ENCODE measurements at regions not wholly inside any gene's neighbourhood (a gene's known extent, or its start where the extent isn't known, plus 50 kb on each side); places are given as distances from the start of the nearest gene placed in this dataset.

GRCh38 chr3:178244733-178245709 is 291.2 kb upstream of the KCNMB2 start:
- ChIA-PET POLR2A (ENCODE audit: unreplicated experiment) (no interaction called here), CTCF (interaction anchor here (0.6 kb wide), 1 partner anchor 38 kb away, joined by 3 read pairs; no protein-coding TSS in a partner anchor)
- TF ChIP-seq EZH2phosphoT487 (IDR thresholded peaks at IDR 0.05; ENCODE audit: borderline replicate concordance, low read length) = no peak
- no peak for TF ChIP-seq EZH2 (IDR thresholded peaks at IDR 0.05; ENCODE audit: low read length, unreplicated experiment)
- no peak for TF ChIP-seq CTCF (conservative IDR thresholded peaks at IDR 0.05; ENCODE audit: low read depth, low read length)
- H3K9ac ChIP-seq (ENCODE audit: low read length) = no peak overlapping the region
- DNase-seq (no peak), ATAC-seq (no peak)
- H3K27me3 ChIP-seq (ENCODE audit: low read length) = no peaks in the 10 kb centered on the region
- H3K9me2 ChIP-seq (replicated peaks; ENCODE audit: low read length) = no peaks in the 10 kb centered on the region
- intact Hi-C loops (cut with micrococcal nuclease) = no loop called here
- H2AFZ ChIP-seq (ENCODE audit: low read length) = no peak overlapping the region
- no peaks in the 10 kb centered on the region for H3K4me1 ChIP-seq (ENCODE audit: insufficient read depth, low read length)
- H3F3A ChIP-seq (ENCODE audit: low read length, unreplicated experiment) = no peaks in the 10 kb centered on the region
- H3K4me2 ChIP-seq (ENCODE audit: low read length) = no peak overlapping the region
- no peak overlapping the region for H3K4me3 ChIP-seq (ENCODE audit: low read length)
- no peaks in the 10 kb centered on the region for H3K9me3 ChIP-seq (ENCODE audit: low read length)
- H3K27ac ChIP-seq (ENCODE audit: low read length) = no peak overlapping the region
- no peaks in the 10 kb centered on the region for H3K36me3 ChIP-seq (ENCODE audit: low read depth, low read length)
- no peaks in the 10 kb centered on the region for H3K79me2 ChIP-seq (ENCODE audit: low read length)
- no peaks in the 10 kb centered on the region for H4K20me1 ChIP-seq (ENCODE audit: low read length)
- no TSS peak for BruUV-seq (replicated peaks)

GRCh38 chr3:178246004-178246403 is 290.2 kb upstream of the KCNMB2 start:
- POLR2A ChIA-PET (ENCODE audit: unreplicated experiment) = no interaction called here
- Histone ChIP-seq H3K4me3 (ENCODE audit: low read length) (no peak overlapping the region), H2AFZ (ENCODE audit: low read length) (no peak overlapping the region), H3F3A (ENCODE audit: low read length, unreplicated experiment) (no peaks in the 10 kb centered on the region), H3K79me2 (ENCODE audit: low read length) (no peaks in the 10 kb centered on the region), H3K9me2 (replicated peaks; ENCODE audit: low read length) (no peaks in the 10 kb centered on the region), H3K9me3 (ENCODE audit: low read length) (no peaks in the 10 kb centered on the region), H3K4me2 (ENCODE audit: low read length) (no peak overlapping the region), H4K20me1 (ENCODE audit: low read length) (no peaks in the 10 kb centered on the region), H3K9ac (ENCODE audit: low read length) (no peak overlapping the region), H3K4me1 (ENCODE audit: insufficient read depth, low read length) (no peaks in the 10 kb centered on the region), H3K36me3 (ENCODE audit: low read depth, low read length) (no peaks in the 10 kb centered on the region), H3K27me3 (ENCODE audit: low read length) (no peaks in the 10 kb centered on the region), H3K27ac (ENCODE audit: low read length) (no peak overlapping the region)
- ATAC-seq (no peak), DNase-seq (no peak)
- CTCF ChIA-PET = no interaction called here
- no peak for TF ChIP-seq EZH2 (IDR thresholded peaks at IDR 0.05; ENCODE audit: low read length, unreplicated experiment)
- no peak for TF ChIP-seq EZH2phosphoT487 (IDR thresholded peaks at IDR 0.05; ENCODE audit: borderline replicate concordance, low read length)
- TF ChIP-seq CTCF (conservative IDR thresholded peaks at IDR 0.05; ENCODE audit: low read depth, low read length) = no peak
- BruUV-seq (replicated peaks) = no TSS peak
- intact Hi-C loops (cut with micrococcal nuclease) = no loop called here

GRCh38 chr3:178255315-178255714 is 280.9 kb upstream of the KCNMB2 start:
- H2AFZ ChIP-seq (ENCODE audit: low read length) = no peak overlapping the region
- ChIA-PET CTCF (no interaction called here), POLR2A (ENCODE audit: unreplicated experiment) (no interaction called here)
- BruUV-seq (replicated peaks) = no TSS peak
- TF ChIP-seq EZH2 (IDR thresholded peaks at IDR 0.05; ENCODE audit: low read length, unreplicated experiment) (no peak), EZH2phosphoT487 (IDR thresholded peaks at IDR 0.05; ENCODE audit: borderline replicate concordance, low read length) (no peak), CTCF (conservative IDR thresholded peaks at IDR 0.05; ENCODE audit: low read depth, low read length) (no peak)
- no peak overlapping the region for H3K9ac ChIP-seq (ENCODE audit: low read length)
- H3K27ac ChIP-seq (ENCODE audit: low read length) = no peak overlapping the region
- no peaks in the 10 kb centered on the region for H3K4me1 ChIP-seq (ENCODE audit: insufficient read depth, low read length)
- H3K4me2 ChIP-seq (ENCODE audit: low read length) = no peak overlapping the region
- H3K4me3 ChIP-seq (ENCODE audit: low read length) = no peak overlapping the region
- DNase-seq (peak; percentile 52), ATAC-seq (no peak)
- H3K79me2 ChIP-seq (ENCODE audit: low read length) = no peaks in the 10 kb centered on the region
- intact Hi-C loops (cut with micrococcal nuclease) = no loop called here
- no peaks in the 10 kb centered on the region for H3K36me3 ChIP-seq (ENCODE audit: low read depth, low read length)
- no peaks in the 10 kb centered on the region for H3F3A ChIP-seq (ENCODE audit: low read length, unreplicated experiment)
- no peaks in the 10 kb centered on the region for H3K9me2 ChIP-seq (replicated peaks; ENCODE audit: low read length)
- H3K27me3 ChIP-seq (ENCODE audit: low read length) = no peaks in the 10 kb centered on the region
- no peaks in the 10 kb centered on the region for H3K9me3 ChIP-seq (ENCODE audit: low read length)
- H4K20me1 ChIP-seq (ENCODE audit: low read length) = no peaks in the 10 kb centered on the region

All from PC-3 (cell line).